ENCODE measurements at regions not wholly inside any gene's neighbourhood (a gene's known extent, or its start where the extent isn't known, plus 50 kb on each side); places are given as distances from the start of the nearest gene placed in this dataset.

DNA sequence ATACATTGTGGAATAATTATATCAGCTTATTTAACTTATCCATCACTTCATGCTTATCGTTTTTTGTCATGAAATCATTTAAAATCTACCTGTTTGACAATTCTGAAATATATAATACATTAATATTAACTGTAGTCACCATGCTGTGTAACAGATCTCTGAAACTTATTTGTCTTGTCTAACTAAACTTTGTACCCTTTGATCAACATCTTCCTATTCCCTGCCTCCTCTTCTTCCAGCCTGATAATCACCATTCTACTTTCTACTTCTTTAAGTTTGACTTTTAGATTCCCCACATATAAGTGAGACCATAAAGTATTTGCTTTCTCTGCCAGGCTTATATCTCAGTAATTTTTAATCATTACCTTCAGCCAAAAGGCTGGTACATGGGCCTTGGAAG is 134.2 kb upstream of the LINC00305 start:
- no peaks in the 10 kb centered on the region for H3K27me3 ChIP-seq (ENCODE audit: control insufficient read depth in 2 of 2, insufficient read depth in 2 of 2, low read length in 2 of 2)
- 0% methylated on average over 1 of the region's 1 CpG for WGBS (ENCODE audit: insufficient coverage, low coverage, missing lambda C conversion rate)
- no peaks in the 10 kb centered on the region for H3K4me1 ChIP-seq (replicated peaks in 1 of 2; ENCODE audit: control insufficient read depth in 2 of 2, insufficient read depth in 2 of 2, low read length in 2 of 2)
- H3K79me2 ChIP-seq (ENCODE audit: control insufficient read depth, insufficient read depth, low read length), result no peaks in the 10 kb centered on the region
- intact Hi-C loops (cut with micrococcal nuclease), result no loop called here
- in situ Hi-C loops (cut with MboI), result no loop called here
- TF ChIP-seq SNIP1 (IDR thresholded peaks at IDR 0.05; ENCODE audit: low read depth), result no peak
- TF ChIP-seq NR1H2 (CRISPR knock-in tag; IDR thresholded peaks at IDR 0.05), result no peak
- no peak for TF ChIP-seq DNMT1 (IDR thresholded peaks at IDR 0.05)
- TF ChIP-seq, protein P1, sequence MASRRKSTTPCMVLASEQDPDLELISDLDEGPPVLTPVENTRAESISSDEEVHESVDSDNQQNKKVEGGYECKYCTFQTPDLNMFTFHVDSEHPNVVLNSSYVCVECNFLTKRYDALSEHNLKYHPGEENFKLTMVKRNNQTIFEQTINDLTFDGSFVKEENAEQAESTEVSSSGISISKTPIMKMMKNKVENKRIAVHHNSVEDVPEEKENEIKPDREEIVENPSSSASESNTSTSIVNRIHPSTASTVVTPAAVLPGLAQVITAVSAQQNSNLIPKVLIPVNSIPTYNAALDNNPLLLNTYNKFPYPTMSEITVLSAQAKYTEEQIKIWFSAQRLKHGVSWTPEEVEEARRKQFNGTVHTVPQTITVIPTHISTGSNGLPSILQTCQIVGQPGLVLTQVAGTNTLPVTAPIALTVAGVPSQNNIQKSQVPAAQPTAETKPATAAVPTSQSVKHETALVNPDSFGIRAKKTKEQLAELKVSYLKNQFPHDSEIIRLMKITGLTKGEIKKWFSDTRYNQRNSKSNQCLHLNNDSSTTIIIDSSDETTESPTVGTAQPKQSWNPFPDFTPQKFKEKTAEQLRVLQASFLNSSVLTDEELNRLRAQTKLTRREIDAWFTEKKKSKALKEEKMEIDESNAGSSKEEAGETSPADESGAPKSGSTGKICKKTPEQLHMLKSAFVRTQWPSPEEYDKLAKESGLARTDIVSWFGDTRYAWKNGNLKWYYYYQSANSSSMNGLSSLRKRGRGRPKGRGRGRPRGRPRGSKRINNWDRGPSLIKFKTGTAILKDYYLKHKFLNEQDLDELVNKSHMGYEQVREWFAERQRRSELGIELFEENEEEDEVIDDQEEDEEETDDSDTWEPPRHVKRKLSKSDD (conservative IDR thresholded peaks at IDR 0.05; ENCODE audit: low read length), result no peak
- TF ChIP-seq, protein P2, sequence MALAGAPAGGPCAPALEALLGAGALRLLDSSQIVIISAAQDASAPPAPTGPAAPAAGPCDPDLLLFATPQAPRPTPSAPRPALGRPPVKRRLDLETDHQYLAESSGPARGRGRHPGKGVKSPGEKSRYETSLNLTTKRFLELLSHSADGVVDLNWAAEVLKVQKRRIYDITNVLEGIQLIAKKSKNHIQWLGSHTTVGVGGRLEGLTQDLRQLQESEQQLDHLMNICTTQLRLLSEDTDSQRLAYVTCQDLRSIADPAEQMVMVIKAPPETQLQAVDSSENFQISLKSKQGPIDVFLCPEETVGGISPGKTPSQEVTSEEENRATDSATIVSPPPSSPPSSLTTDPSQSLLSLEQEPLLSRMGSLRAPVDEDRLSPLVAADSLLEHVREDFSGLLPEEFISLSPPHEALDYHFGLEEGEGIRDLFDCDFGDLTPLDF (CRISPR knock-in tag; IDR thresholded peaks at IDR 0.05), result no peak
- TF ChIP-seq, protein P3, sequence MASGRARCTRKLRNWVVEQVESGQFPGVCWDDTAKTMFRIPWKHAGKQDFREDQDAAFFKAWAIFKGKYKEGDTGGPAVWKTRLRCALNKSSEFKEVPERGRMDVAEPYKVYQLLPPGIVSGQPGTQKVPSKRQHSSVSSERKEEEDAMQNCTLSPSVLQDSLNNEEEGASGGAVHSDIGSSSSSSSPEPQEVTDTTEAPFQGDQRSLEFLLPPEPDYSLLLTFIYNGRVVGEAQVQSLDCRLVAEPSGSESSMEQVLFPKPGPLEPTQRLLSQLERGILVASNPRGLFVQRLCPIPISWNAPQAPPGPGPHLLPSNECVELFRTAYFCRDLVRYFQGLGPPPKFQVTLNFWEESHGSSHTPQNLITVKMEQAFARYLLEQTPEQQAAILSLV (tag; IDR thresholded peaks at IDR 0.05), result no peak
- TF ChIP-seq KDM4B (IDR thresholded peaks at IDR 0.05; ENCODE audit: borderline replicate concordance in 2 of 2, low read depth in 1 of 2), result no peak
- no peak for TF ChIP-seq NFE2L1 (tag; IDR thresholded peaks at IDR 0.05; ENCODE audit: borderline replicate concordance, low read depth)
- TF ChIP-seq, protein P4, sequence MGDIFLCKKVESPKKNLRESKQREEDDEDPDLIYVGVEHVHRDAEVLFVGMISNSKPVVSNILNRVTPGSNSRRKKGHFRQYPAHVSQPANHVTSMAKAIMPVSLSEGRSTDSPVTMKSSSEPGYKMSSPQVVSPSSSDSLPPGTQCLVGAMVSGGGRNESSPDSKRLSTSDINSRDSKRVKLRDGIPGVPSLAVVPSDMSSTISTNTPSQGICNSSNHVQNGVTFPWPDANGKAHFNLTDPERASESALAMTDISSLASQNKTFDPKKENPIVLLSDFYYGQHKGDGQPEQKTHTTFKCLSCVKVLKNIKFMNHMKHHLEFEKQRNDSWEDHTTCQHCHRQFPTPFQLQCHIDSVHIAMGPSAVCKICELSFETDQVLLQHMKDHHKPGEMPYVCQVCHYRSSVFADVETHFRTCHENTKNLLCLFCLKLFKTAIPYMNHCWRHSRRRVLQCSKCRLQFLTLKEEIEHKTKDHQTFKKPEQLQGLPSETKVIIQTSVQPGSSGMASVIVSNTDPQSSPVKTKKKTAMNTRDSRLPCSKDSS (IDR thresholded peaks at IDR 0.05; ENCODE audit: low read depth, partially characterized antibody), result no peak
- no peak for TF ChIP-seq SAP30 (IDR thresholded peaks at IDR 0.05; ENCODE audit: borderline replicate concordance, insufficient read depth, low read depth, low read length, poor library complexity, severe bottlenecking)
- TF ChIP-seq MEF2D (tag; conservative IDR thresholded peaks at IDR 0.05; ENCODE audit: low read depth), result no peak
- TF ChIP-seq ZZZ3 (IDR thresholded peaks at IDR 0.05), result no peak
- no peak for TF ChIP-seq NRF1 (conservative IDR thresholded peaks at IDR 0.05 in 1 of 2, IDR thresholded peaks at IDR 0.05 in 1 of 2)
- TF ChIP-seq SIRT6 (IDR thresholded peaks at IDR 0.05; ENCODE audit: low read depth, low read length), result no peak
- TF ChIP-seq ZFX (CRISPR knock-in tag; IDR thresholded peaks at IDR 0.05), result no peak
- no peak for TF ChIP-seq PHTF2 (CRISPR knock-in tag; IDR thresholded peaks at IDR 0.05)
- no peak for TF ChIP-seq ZBED1 (IDR thresholded peaks at IDR 0.05)
- no peak for ATAC-seq
- no peaks in the 10 kb centered on the region for H3K9me1 ChIP-seq (ENCODE audit: control insufficient read depth, insufficient read depth, low read length)
- ChIA-PET POLR2A (no interaction called here), CTCF (ENCODE audit: low intra/inter-chr PET ratio) (no interaction called here)
- no peak overlapping the region for H3K4me3 ChIP-seq
- no TSS peak for BruUV-seq (replicated peaks)
- H2AFZ ChIP-seq (ENCODE audit: low read depth, low read length), result no peak overlapping the region
- no peak overlapping the region for H3K27ac ChIP-seq (ENCODE audit: extremely low read depth, low read depth, low read length)
- no peaks in the 10 kb centered on the region for H3K9me3 ChIP-seq (replicated peaks; ENCODE audit: control insufficient read depth, insufficient read depth, low read depth, low read length)
- no peaks in the 10 kb centered on the region for H3K36me3 ChIP-seq (ENCODE audit: control insufficient read depth, insufficient read depth, low read length)
- FAIRE-seq, result no peak
- H4K20me1 ChIP-seq (replicated peaks; ENCODE audit: control insufficient read depth, insufficient read depth, low read length), result no peaks in the 10 kb centered on the region
- no peak overlapping the region for H3K4me2 ChIP-seq (ENCODE audit: insufficient read depth, low read length)
- no peak for DNase-seq (ENCODE audit: extremely low read depth in 1 of 4, low spot score in 3 of 4)
- no peak overlapping the region for H3K9ac ChIP-seq (ENCODE audit: insufficient read depth in 1 of 2, low read depth in 2 of 2, low read length in 2 of 2)

All from K562 (cell line).